NK-92 treated with Interleukin-12 subunit alpha and Interleukin-12 subunit beta, amount 100 ng/mL, for 24 hours (cell line): ENCODE measurements at regions not wholly inside any gene's neighbourhood (a gene's known extent, or its start where the extent isn't known, plus 50 kb on each side); places are given as distances from the start of the nearest gene placed in this dataset.
"Not testable (repeated sequence)": the region's sequence is repeated elsewhere in the genome, so short reads cannot be mapped to it uniquely, and the experiment has no call there.

Experiments used
- DNase-seq: peaks from one replicate; lab custom pipeline; 2025; lab: John Stamatoyannopoulos, UW

- no peak for DNase-seq
These were observed 91.3 kb upstream of the DCLK2 start for GRCh38 chr4:149986917-149987316.

GRCh38 chr4:149987330-149988086, 90.7 kb upstream of the DCLK2 start:
- no peak for DNase-seq

GRCh38 chr4:149988087-149988410, 90.2 kb upstream of the DCLK2 start:
- no peak for DNase-seq

GRCh38 chr4:149993030-149993429, 85.2 kb upstream of the DCLK2 start:
- DNase-seq = peak; percentile 31

GRCh38 chr4:149995134-149995756, 83.0 kb upstream of the DCLK2 start:
- DNase-seq = no peak

GRCh38 chr4:149997881-149998421, 80.3 kb upstream of the DCLK2 start:
- no peak for DNase-seq

- no peak for DNase-seq
These were observed 78.7 kb upstream of the DCLK2 start for GRCh38 chr4:149999485-150000074.

- DNase-seq = no peak
These were observed 76.4 kb upstream of the DCLK2 start for GRCh38 chr4:150001815-150002214.

GRCh38 chr4:150002561-150002960, 75.7 kb upstream of the DCLK2 start:
- no peak for DNase-seq

GRCh38 chr4:150004481-150004880, 73.8 kb upstream of the DCLK2 start:
- DNase-seq = no peak

- no peak for DNase-seq
These were observed 72.7 kb upstream of the DCLK2 start for GRCh38 chr4:150005537-150005936.

GRCh38 chr4:150006197-150006596, 72.0 kb upstream of the DCLK2 start:
- DNase-seq = no peak

GRCh38 chr4:150007512-150007911, 70.7 kb upstream of the DCLK2 start:
- no peak for DNase-seq

GRCh38 chr4:150008546-150008945, 69.7 kb upstream of the DCLK2 start:
- DNase-seq = no peak

GRCh38 chr4:150009533-150009932, 68.7 kb upstream of the DCLK2 start:
- DNase-seq = no peak

- DNase-seq = no peak
These were observed 67.6 kb upstream of the DCLK2 start for GRCh38 chr4:150010525-150011126.

- DNase-seq = no peak
These were observed 65.3 kb upstream of the DCLK2 start for GRCh38 chr4:150012851-150013360.

- not testable (repeated sequence) for DNase-seq
These were observed 62.3 kb upstream of the DCLK2 start for GRCh38 chr4:150015910-150016309.

GRCh38 chr4:150016621-150017020, 61.6 kb upstream of the DCLK2 start:
- not testable (repeated sequence) for DNase-seq

GRCh38 chr4:150018257-150018656, 60.0 kb upstream of the DCLK2 start:
- no peak for DNase-seq

- no peak for DNase-seq
These were observed 56.8 kb upstream of the DCLK2 start for GRCh38 chr4:150021483-150021882.

GRCh38 chr4:150023489-150023888, 54.8 kb upstream of the DCLK2 start:
- DNase-seq = no peak

GRCh38 chr4:150026987-150027386, 51.3 kb upstream of the DCLK2 start:
- not testable (repeated sequence) for DNase-seq
